HEK293 (cell line): ENCODE measurements at regions not wholly inside any gene's neighbourhood (a gene's known extent, or its start where the extent isn't known, plus 50 kb on each side); places are given as distances from the start of the nearest gene placed in this dataset.
"Not testable (repeated sequence)": the region's sequence is repeated elsewhere in the genome, so short reads cannot be mapped to it uniquely, and the experiment has no call there.

ENCODE experiments used
- SP2 ChIP-seq: fragments of 450-650 bp; formaldehyde crosslinking; IDR thresholded peaks from 2 replicates; pipeline ENCODE4 v1.5.1; 2016; ENCODE audit warnings: missing biosample characterization, missing genetic modification characterization
- ZIC2 ChIP-seq: fragments of 450-650 bp; formaldehyde crosslinking; IDR thresholded peaks from 2 replicates; pipeline ENCODE4 v1.5.1; 2016; ENCODE audit warnings: missing biosample characterization, missing genetic modification characterization
- ZNF155 ChIP-seq: fragments of 450-650 bp; formaldehyde crosslinking; IDR thresholded peaks from 2 replicates; pipeline ENCODE4 v1.5.1; 2016; ENCODE audit warnings: missing biosample characterization, missing genetic modification characterization
- TF ChIP-seq, protein P1 (sequence below): fragments of 450-650 bp; formaldehyde crosslinking; IDR thresholded peaks from 2 replicates; pipeline ENCODE4 v1.5.1; 2016; ENCODE audit warnings: missing biosample characterization, missing genetic modification characterization
- TF ChIP-seq, protein P2 (sequence below): fragments of 450-650 bp; formaldehyde crosslinking; IDR thresholded peaks from 2 replicates; pipeline ENCODE4 v1.5.1; 2016; ENCODE audit warnings: missing biosample characterization, missing genetic modification characterization

DNA sequence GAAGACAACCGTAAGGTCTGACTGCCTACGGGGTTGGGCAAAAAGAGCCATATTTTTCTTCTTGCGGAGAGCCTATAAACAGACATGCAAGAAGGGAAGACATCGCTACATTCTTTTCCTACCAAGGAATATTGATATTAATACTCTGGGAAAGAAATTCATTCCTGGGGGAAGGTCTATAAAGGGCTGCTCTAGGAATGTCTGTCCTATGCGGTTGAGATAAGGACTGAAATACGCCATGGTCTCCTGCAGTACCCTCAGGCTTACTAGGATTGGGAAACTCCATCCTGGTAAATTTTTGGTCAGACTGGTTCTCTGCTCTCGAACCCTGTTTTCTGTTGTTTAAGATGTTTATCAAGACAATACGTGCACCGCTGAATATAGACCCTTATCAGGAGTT lies 190.8 kb upstream of the KIT start:
- TF ChIP-seq ZNF155 (tag by site-specific recombination); SP2; ZIC2 (tag by site-specific recombination): not testable (repeated sequence)
- TF ChIP-seq, protein P1, sequence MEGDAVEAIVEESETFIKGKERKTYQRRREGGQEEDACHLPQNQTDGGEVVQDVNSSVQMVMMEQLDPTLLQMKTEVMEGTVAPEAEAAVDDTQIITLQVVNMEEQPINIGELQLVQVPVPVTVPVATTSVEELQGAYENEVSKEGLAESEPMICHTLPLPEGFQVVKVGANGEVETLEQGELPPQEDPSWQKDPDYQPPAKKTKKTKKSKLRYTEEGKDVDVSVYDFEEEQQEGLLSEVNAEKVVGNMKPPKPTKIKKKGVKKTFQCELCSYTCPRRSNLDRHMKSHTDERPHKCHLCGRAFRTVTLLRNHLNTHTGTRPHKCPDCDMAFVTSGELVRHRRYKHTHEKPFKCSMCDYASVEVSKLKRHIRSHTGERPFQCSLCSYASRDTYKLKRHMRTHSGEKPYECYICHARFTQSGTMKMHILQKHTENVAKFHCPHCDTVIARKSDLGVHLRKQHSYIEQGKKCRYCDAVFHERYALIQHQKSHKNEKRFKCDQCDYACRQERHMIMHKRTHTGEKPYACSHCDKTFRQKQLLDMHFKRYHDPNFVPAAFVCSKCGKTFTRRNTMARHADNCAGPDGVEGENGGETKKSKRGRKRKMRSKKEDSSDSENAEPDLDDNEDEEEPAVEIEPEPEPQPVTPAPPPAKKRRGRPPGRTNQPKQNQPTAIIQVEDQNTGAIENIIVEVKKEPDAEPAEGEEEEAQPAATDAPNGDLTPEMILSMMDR (tag by site-specific recombination): not testable (repeated sequence)
- TF ChIP-seq, protein P2, sequence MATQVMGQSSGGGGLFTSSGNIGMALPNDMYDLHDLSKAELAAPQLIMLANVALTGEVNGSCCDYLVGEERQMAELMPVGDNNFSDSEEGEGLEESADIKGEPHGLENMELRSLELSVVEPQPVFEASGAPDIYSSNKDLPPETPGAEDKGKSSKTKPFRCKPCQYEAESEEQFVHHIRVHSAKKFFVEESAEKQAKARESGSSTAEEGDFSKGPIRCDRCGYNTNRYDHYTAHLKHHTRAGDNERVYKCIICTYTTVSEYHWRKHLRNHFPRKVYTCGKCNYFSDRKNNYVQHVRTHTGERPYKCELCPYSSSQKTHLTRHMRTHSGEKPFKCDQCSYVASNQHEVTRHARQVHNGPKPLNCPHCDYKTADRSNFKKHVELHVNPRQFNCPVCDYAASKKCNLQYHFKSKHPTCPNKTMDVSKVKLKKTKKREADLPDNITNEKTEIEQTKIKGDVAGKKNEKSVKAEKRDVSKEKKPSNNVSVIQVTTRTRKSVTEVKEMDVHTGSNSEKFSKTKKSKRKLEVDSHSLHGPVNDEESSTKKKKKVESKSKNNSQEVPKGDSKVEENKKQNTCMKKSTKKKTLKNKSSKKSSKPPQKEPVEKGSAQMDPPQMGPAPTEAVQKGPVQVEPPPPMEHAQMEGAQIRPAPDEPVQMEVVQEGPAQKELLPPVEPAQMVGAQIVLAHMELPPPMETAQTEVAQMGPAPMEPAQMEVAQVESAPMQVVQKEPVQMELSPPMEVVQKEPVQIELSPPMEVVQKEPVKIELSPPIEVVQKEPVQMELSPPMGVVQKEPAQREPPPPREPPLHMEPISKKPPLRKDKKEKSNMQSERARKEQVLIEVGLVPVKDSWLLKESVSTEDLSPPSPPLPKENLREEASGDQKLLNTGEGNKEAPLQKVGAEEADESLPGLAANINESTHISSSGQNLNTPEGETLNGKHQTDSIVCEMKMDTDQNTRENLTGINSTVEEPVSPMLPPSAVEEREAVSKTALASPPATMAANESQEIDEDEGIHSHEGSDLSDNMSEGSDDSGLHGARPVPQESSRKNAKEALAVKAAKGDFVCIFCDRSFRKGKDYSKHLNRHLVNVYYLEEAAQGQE (tag by site-specific recombination): not testable (repeated sequence)
